GM21619 (cell line): ENCODE measurements at regions not wholly inside any gene's neighbourhood (a gene's known extent, or its start where the extent isn't known, plus 50 kb on each side); places are given as distances from the start of the nearest gene placed in this dataset.

Experiments used
- ATAC-seq: cut with Tn5 transposase; IDR thresholded peaks from one replicate; pipeline ENCODE4 v1.9.1; 2021; ENCODE audit not compliant: unreplicated experiment

DNA sequence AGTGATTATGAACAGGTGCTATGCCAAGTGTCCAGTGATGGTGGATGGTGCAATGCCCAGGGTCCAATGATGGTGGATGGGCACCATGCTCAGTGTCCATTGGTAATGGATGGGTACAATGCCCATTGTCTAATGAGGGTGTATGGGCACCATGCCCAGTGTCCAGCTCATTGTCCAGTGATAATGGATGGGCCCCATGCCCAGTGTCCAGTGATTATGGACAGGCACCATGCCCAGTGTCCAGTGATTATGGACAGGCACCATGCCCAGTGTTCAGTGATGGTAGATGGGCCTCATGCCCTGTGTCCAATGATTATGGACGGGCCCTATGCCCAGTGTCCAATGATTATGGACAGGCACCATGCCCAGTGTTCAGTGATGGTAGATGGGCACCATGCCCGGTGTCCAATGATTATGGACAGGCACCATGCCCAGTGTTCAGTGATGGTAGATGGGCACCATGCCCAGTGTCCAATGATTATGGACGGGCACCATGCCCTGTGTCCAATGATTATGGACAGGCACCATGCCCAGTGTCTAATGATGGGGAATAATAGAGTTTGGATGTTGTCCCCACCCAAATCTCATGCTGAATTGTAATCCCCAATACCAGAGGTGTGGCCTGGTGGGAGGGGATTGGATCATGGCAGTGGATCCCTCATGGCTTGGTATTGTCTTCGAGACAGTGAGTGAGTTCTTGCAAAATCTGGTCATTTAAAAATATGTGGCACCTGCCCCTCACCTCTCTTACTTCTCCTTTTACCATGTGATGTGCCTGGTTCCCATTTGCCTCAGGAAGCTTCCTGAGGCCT is 87.8 kb downstream of the ANKRD10 start:
- ATAC-seq, result no peak
